ENCODE measurements at regions not wholly inside any gene's neighbourhood (a gene's known extent, or its start where the extent isn't known, plus 50 kb on each side); places are given as distances from the start of the nearest gene placed in this dataset.

DNA sequence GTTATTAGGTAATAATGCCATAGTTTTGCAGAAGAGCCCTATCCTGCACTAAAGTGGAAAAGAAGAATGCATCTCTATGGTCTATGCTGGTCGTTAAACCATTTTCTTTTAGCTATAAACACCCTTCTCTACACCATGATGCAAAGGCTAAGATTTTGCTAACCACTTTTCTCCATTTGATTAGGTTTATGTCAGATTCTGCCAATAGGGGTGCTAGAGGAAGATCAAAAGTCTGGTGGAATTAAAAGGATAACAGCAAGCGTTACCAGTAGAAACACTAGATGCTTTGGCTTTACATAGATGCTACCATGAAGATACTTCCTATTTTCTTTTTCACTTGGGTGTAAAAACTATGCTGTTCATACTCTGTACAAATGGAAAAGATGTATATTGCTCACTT, 669.8 kb upstream of the ARPP21 start:
- TF ChIP-seq CTCF (IDR thresholded peaks at IDR 0.05) (no peak), POLR2A (IDR thresholded peaks at IDR 0.05) (no peak), EP300 (IDR thresholded peaks at IDR 0.05) (no peak)

Measured in tibial nerve (tissue), 4 donors.